Dendritic cell treated with granulocyte-macrophage colony-stimulating factor and Interleukin-4, amounts not matched to agents 40 ng/mL and 50 ng/mL, for 4 days (primary cell): ENCODE measurements at regions not wholly inside any gene's neighbourhood (a gene's known extent, or its start where the extent isn't known, plus 50 kb on each side); places are given as distances from the start of the nearest gene placed in this dataset.
A peak's percentile ranks its signal among the peaks of the same experiment; 100 is the strongest.
"Not testable (repeated sequence)": the region's sequence is repeated elsewhere in the genome, so short reads cannot be mapped to it uniquely, and the experiment has no call there.

Experiments used
- H3K27ac Mint-ChIP-seq: one replicate; pipeline ENCODE4 v1.8.0; 2022; ENCODE audit warnings: mild to moderate bottlenecking, mixed read lengths
- H3K27me3 Mint-ChIP-seq: one replicate; pipeline ENCODE4 v1.8.0; 2022; ENCODE audit warnings: mild to moderate bottlenecking, mixed read lengths
- H3K36me3 Mint-ChIP-seq: one replicate; pipeline ENCODE4 v1.8.0; 2022; ENCODE audit warnings: low read depth, mixed read lengths
- H3K4me1 Mint-ChIP-seq: one replicate; pipeline ENCODE4 v1.8.0; 2022; ENCODE audit warnings: low read depth, mixed read lengths
- H3K4me3 Mint-ChIP-seq: one replicate; pipeline ENCODE4 v1.8.0; 2022; ENCODE audit warnings: mild to moderate bottlenecking, moderate library complexity, mixed read lengths
- H3K9me3 Mint-ChIP-seq: one replicate; pipeline ENCODE4 v1.8.0; 2022; ENCODE audit warnings: mixed read lengths
- intact Hi-C: fragments of 100-400 bp; cut with micrococcal nuclease; formaldehyde crosslinking; loops from one replicate; pipeline ENCODE4 v1.15.0; 2022

GRCh38 chr7:69244701-69245100 lies 353.6 kb upstream of the AUTS2 start:
- no peaks in the 10 kb centered on the region for H3K27me3 Mint-ChIP-seq
- intact Hi-C loops: no loop called here
- H3K36me3 Mint-ChIP-seq: no peaks in the 10 kb centered on the region
- no peak overlapping the region for H3K27ac Mint-ChIP-seq
- H3K4me3 Mint-ChIP-seq: no peak overlapping the region
- peaks cover 2% of the 10 kb centered on the region for H3K9me3 Mint-ChIP-seq
- H3K4me1 Mint-ChIP-seq: no peaks in the 10 kb centered on the region

- Mint-ChIP-seq H3K4me1 (no peaks in the 10 kb centered on the region), H3K27me3 (no peaks in the 10 kb centered on the region), H3K9me3 (peaks cover 9% of the 10 kb centered on the region), H3K4me3 (no peak overlapping the region), H3K27ac (no peak overlapping the region), H3K36me3 (no peaks in the 10 kb centered on the region)
- intact Hi-C loops: no loop called here
Observed at GRCh38 chr7:69245646-69246045, 352.6 kb upstream of the AUTS2 start.

GRCh38 chr7:69246758-69247157 lies 351.5 kb upstream of the AUTS2 start:
- Mint-ChIP-seq H3K27ac (no peak overlapping the region), H3K36me3 (no peaks in the 10 kb centered on the region), H3K9me3 (peaks cover 17% of the 10 kb centered on the region), H3K4me3 (no peak overlapping the region), H3K27me3 (no peaks in the 10 kb centered on the region), H3K4me1 (no peaks in the 10 kb centered on the region)
- intact Hi-C loops: no loop called here

- H3K36me3 Mint-ChIP-seq, H3K27me3 Mint-ChIP-seq, H3K4me1 Mint-ChIP-seq, intact Hi-C loops, H3K27ac Mint-ChIP-seq, H3K4me3 Mint-ChIP-seq: not testable (repeated sequence)
- peaks cover 18% of the 10 kb centered on the region for H3K9me3 Mint-ChIP-seq
Observed at GRCh38 chr7:69248382-69248828, 349.9 kb upstream of the AUTS2 start.

- H3K36me3 Mint-ChIP-seq: no peaks in the 10 kb centered on the region
- H3K27ac Mint-ChIP-seq: no peak overlapping the region
- peaks cover 1% of the 10 kb centered on the region for H3K27me3 Mint-ChIP-seq
- no peaks in the 10 kb centered on the region for H3K4me1 Mint-ChIP-seq
- intact Hi-C loops: no loop called here
- H3K4me3 Mint-ChIP-seq: no peak overlapping the region
- peaks cover 29% of the 10 kb centered on the region for H3K9me3 Mint-ChIP-seq
Observed at GRCh38 chr7:69250958-69251357, 347.3 kb upstream of the AUTS2 start.

- Mint-ChIP-seq H3K4me3 (no peak overlapping the region), H3K36me3 (no peaks in the 10 kb centered on the region), H3K27ac (no peak overlapping the region), H3K4me1 (peaks cover 4% of the 10 kb centered on the region), H3K27me3 (peaks cover 1% of the 10 kb centered on the region), H3K9me3 (peaks cover 38% of the 10 kb centered on the region)
- intact Hi-C loops: no loop called here
Observed at GRCh38 chr7:69254643-69255042, 343.6 kb upstream of the AUTS2 start.

GRCh38 chr7:69256634-69257081 lies 341.6 kb upstream of the AUTS2 start:
- H3K4me3 Mint-ChIP-seq: no peak overlapping the region

GRCh38 chr7:69257592-69257991 lies 340.7 kb upstream of the AUTS2 start:
- no peaks in the 10 kb centered on the region for H3K36me3 Mint-ChIP-seq
- intact Hi-C loops: no loop called here
- H3K4me1 Mint-ChIP-seq: peaks cover 4% of the 10 kb centered on the region
- H3K9me3 Mint-ChIP-seq: peaks cover 21% of the 10 kb centered on the region
- no peak overlapping the region for H3K27ac Mint-ChIP-seq
- no peak overlapping the region for H3K4me3 Mint-ChIP-seq
- H3K27me3 Mint-ChIP-seq: peaks cover 1% of the 10 kb centered on the region

More at GRCh38 chr7:69256634-69257081, 341.6 kb upstream of the AUTS2 start:
- intact Hi-C loops: no loop called here
- peaks cover 1% of the 10 kb centered on the region for H3K27me3 Mint-ChIP-seq
- peaks cover 4% of the 10 kb centered on the region for H3K4me1 Mint-ChIP-seq
- H3K27ac Mint-ChIP-seq: peak overlapping the region; percentile 31
- H3K36me3 Mint-ChIP-seq: no peaks in the 10 kb centered on the region
- peaks cover 23% of the 10 kb centered on the region for H3K9me3 Mint-ChIP-seq

- Mint-ChIP-seq H3K27ac (no peak overlapping the region), H3K4me1 (peaks cover 4% of the 10 kb centered on the region), H3K27me3 (no peaks in the 10 kb centered on the region), H3K9me3 (peaks cover 17% of the 10 kb centered on the region), H3K36me3 (no peaks in the 10 kb centered on the region), H3K4me3 (no peak overlapping the region)
- intact Hi-C loops: no loop called here
Observed at GRCh38 chr7:69259445-69259844, 338.8 kb upstream of the AUTS2 start.

- Mint-ChIP-seq H3K9me3 (peaks cover 12% of the 10 kb centered on the region), H3K4me1 (peaks cover 4% of the 10 kb centered on the region), H3K27me3 (no peaks in the 10 kb centered on the region), H3K36me3 (no peaks in the 10 kb centered on the region), H3K4me3 (no peak overlapping the region), H3K27ac (no peak overlapping the region)
- intact Hi-C loops: no loop called here
Observed at GRCh38 chr7:69260023-69260422, 338.3 kb upstream of the AUTS2 start.

- Mint-ChIP-seq H3K4me1 (no peaks in the 10 kb centered on the region), H3K27ac (no peak overlapping the region), H3K36me3 (no peaks in the 10 kb centered on the region), H3K4me3 (no peak overlapping the region), H3K9me3 (no peaks in the 10 kb centered on the region), H3K27me3 (no peaks in the 10 kb centered on the region)
- intact Hi-C loops: no loop called here
Observed at GRCh38 chr7:69263550-69263949, 334.7 kb upstream of the AUTS2 start.

- H3K9me3 Mint-ChIP-seq: peaks cover 14% of the 10 kb centered on the region
- intact Hi-C loops: no loop called here
Observed at GRCh38 chr7:69269806-69270205, 328.5 kb upstream of the AUTS2 start.

GRCh38 chr7:69272101-69272500 lies 326.2 kb upstream of the AUTS2 start:
- Mint-ChIP-seq H3K4me3 (no peak overlapping the region), H3K4me1 (no peaks in the 10 kb centered on the region), H3K27ac (no peak overlapping the region), H3K9me3 (peaks cover 15% of the 10 kb centered on the region), H3K36me3 (no peaks in the 10 kb centered on the region), H3K27me3 (peaks cover 1% of the 10 kb centered on the region)
- intact Hi-C loops: no loop called here

More at GRCh38 chr7:69269806-69270205, 328.5 kb upstream of the AUTS2 start:
- Mint-ChIP-seq H3K4me1 (no peaks in the 10 kb centered on the region), H3K4me3 (no peak overlapping the region), H3K36me3 (no peaks in the 10 kb centered on the region), H3K27me3 (peaks cover 1% of the 10 kb centered on the region), H3K27ac (no peak overlapping the region)

GRCh38 chr7:69276011-69276729 lies 322.1 kb upstream of the AUTS2 start:
- H3K9me3 Mint-ChIP-seq: peaks cover 21% of the 10 kb centered on the region
- intact Hi-C loops: no loop called here
- no peak overlapping the region for H3K4me3 Mint-ChIP-seq
- H3K27me3 Mint-ChIP-seq: peaks cover 1% of the 10 kb centered on the region
- H3K27ac Mint-ChIP-seq: no peak overlapping the region
- H3K4me1 Mint-ChIP-seq: no peaks in the 10 kb centered on the region
- H3K36me3 Mint-ChIP-seq: no peaks in the 10 kb centered on the region

GRCh38 chr7:69277366-69277765 lies 320.9 kb upstream of the AUTS2 start:
- no peaks in the 10 kb centered on the region for H3K36me3 Mint-ChIP-seq

More at GRCh38 chr7:69277366-69277765, 320.9 kb upstream of the AUTS2 start:
- Mint-ChIP-seq H3K9me3 (peaks cover 21% of the 10 kb centered on the region), H3K27me3 (no peaks in the 10 kb centered on the region), H3K4me1 (no peaks in the 10 kb centered on the region), H3K4me3 (no peak overlapping the region), H3K27ac (no peak overlapping the region)
- intact Hi-C loops: no loop called here
